ENCODE measurements at regions not wholly inside any gene's neighbourhood (a gene's known extent, or its start where the extent isn't known, plus 50 kb on each side); places are given as distances from the start of the nearest gene placed in this dataset.
"Not testable (repeated sequence)": the region's sequence is repeated elsewhere in the genome, so short reads cannot be mapped to it uniquely, and the experiment has no call there.

DNA sequence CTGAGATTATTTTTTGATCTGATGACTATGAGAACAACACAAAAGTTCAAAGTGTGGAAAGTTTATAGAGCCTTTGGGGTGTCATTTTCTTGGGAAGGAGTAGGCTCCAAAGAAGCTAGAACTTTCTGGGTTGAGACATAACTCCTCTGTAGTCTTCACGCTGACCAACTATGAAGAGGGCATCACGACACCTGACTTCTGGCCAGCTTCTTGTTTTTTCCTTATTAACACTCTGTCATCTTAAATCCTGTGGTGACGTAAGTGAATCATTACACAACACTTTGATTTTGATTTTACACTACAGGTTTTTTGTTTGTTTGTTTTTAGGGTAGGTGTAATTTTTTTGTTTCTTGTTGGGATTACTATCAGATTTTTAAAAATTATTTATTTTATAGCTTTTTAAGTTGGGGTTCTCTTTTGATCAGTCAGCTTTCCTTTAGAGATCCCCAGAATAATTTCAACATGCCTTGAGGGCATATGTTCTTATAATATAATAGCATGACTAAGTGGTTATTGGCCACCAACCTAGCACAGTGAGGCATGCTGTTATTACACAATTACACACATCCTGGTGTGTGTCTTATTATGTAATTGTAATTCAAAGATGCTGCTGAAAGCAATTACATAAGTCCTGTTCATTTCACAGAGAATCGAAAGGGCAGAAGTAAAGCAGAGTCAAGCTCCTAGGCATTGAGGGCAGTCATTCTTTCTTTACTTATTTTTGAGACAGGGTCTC lies 281.6 kb upstream of the NOTCH2NLA start:
- not testable (repeated sequence) for DNase-seq (ENCODE audit: low read depth)

DNA sequence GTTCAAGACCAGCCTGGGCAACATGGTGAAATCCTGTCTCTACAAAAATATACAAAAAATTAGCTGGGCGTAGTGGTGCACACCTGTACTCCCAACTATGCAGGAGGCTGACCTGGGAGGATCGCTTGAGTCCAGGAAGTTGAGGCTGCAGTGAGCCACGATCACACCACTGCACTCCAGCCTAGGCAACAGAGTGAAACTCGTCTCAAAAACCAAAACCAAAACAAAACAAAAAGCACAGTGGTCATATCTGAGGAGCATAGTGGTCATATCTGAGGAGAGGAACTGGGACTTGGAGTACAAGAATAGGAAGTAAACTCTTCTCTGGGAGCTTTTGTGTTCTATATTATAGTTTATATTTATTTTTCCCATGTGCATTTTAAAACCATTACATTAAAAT lies 275.3 kb upstream of the NOTCH2NLA start:
- not testable (repeated sequence) for DNase-seq (ENCODE audit: low read depth)

DNA sequence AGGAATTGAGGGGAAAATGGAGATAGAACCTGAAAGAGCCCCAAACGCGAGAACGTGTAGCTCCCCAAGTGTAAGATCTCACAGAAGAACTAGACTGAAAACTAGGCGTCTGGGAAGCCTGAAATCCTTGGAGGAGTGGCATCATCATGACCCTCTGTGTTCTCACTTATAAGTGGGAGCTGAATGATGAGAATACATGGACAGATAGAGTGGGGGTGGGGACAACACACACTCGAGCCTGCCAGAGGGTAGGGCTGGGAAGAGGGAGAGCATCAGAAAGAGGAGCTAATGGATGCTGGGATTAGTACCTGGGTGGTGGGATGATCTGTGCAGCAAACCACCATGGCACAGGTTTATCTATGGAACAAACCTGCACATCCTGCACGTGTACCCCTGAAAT lies 258.7 kb upstream of the NOTCH2NLA start:
- not testable (repeated sequence) for DNase-seq (ENCODE audit: low read depth)

DNA sequence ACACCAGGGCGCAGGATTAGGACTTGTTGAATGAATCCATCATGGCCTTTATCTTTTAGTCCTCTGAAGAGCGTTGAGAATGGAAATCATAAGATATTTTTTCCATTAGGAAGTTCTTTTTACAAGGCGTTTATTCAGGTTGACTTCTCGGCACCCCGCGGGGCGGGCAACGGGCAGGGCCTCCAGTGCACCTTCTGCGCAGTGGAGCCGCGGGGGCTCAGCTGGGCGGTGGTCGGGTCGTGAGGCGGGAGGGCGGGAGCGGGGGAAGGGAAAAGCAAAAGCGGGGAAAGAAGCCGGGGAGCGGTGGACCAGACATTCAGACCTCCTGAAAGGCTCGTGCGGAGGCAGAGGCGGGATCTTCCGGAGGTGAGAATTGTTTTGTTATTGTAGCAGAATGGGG lies 258.3 kb upstream of the NOTCH2NLA start:
- DNase-seq (ENCODE audit: low read depth) = not testable (repeated sequence)

DNA sequence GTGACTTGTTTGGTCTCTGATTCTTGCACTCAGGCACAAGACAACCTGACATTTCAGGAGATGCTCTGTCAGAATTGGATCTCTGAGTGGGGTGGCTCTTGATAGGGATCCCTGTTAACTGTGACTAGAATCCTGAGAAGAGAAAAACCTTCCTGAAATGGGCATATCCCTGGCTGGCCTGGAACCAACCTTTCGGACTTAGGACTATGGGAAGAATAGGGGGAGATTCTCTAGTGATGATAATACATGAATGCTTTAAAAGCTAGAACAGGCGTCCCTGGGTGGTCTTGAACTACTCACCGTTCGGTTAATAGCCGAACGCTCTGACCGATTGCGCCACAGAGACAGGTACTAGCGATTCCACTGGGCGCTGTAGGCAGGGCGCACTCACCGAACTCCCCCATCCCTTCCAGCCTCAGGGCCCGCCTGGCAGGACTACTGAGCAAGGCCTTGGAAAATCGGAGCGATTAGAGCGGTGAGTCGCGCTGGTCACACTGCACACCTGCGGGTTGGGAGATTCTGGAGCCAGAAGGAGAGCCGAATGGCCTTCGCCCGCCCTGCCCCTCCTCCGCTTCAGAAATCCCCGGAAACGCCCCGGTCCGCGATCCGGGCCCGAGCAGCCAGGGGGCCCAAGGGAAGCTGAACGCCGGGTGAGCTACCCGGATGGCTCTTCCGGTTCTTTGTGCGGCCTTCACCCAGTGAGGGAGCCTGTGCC lies 257.6 kb upstream of the NOTCH2NLA start:
- not testable (repeated sequence) for DNase-seq (ENCODE audit: low read depth)

DNA sequence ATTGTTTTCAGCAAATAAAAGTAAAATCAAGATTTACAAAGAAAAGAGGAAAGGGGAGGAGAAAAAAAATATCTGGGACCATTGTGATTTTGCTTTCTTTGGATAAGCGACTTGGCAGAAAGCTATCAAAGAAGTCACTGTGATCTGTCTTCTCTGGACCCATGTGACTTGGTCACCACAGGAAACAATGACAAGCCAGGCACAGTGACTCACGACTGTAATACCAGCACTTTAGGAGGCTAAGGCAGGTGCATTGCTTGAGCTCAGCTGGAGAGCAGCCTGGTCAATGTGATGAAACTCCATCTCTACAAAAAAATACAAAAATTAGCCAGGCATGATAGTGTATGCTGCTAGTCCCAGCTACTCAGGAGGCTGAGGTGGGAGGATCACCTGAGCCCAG lies 255.4 kb upstream of the NOTCH2NLA start:
- DNase-seq (ENCODE audit: low read depth) = not testable (repeated sequence)

DNA sequence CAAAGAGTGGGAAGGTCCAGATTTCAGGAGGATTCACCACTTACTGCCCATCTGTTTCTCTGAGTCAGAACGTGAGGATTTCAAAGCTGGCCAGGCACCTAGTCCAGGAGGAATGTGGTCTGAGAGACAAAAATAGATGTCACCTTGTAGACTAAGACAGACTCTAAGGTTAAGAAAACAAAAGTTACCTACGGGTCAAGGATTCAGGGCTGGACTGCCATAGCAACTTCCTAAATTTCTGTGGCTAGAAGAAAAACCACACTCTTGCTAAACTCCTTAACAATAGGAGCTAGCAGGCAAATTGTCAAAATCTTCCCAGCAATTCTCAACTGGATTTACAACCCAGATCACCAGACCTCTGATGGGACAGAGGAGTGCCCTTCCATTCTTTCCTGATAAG lies 250.4 kb upstream of the NOTCH2NLA start:
- DNase-seq (ENCODE audit: low read depth) = not testable (repeated sequence)

DNA sequence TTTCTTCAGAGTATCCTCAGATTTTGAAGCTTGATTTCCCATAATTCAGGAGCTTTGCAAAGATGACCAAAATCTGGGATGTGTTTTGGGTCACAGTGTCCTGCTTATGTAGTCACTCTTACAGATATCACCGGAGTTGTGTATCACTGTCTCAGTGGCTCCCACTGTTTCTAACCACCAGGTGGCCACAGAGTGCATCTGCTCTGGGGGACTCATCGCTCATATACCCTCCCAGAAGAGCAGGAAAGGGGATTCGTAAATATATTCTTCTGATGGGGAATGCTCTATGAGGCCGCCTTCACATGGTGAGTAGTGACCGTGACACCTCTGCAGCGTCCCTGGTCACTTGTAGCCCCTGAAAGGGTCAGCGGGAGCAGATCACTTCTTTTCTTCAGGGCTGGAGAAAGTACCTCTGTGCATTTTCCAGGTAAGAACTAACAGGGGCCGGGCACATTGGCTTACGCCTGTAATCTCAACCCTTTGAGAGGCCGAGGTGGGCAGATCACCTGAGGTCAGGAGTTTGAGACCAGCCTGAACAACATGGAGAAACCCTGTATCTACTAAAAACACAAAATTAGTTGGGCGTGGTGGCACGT lies 249.4 kb upstream of the NOTCH2NLA start:
- DNase-seq (ENCODE audit: low read depth) = peak; percentile 23

DNA sequence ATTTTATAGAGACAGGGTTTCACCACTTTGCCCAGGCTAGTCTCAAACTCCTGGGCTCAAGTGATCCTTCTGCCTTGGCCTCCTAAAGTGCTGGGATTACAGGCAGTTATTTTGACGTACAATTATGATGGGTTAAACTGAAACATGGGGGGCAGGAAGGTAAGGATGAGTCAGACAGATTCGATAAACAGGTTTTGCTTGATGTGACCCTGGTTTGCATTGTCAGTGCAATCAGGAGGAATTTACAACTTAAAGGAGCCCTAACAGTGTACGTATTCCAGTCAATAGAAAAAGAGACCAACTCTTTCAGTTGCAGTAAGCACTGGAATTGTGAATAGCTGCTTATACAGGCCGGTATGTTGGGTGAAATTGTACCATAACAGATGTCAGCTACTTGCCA lies 246.3 kb upstream of the NOTCH2NLA start:
- DNase-seq (ENCODE audit: low read depth) = not testable (repeated sequence)

DNA sequence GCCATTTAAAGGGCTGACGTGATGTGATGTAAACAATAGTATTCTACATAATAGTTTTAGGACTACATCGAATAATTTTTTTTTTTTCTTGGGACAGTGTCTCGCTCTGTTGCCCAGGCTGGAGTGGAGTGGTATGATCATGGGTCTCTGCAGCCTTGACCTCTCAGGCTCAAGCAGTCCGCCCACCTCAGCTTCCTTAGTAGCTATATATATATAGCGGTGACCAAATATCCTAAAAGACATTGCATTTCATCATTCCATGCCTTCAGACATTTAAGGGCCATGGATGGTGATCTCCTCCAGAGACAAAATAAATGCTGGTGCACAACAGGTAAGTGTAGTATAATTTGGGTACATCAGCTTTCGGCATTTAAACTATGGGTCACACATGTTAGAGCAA lies 245.4 kb upstream of the NOTCH2NLA start:
- DNase-seq (ENCODE audit: low read depth) = not testable (repeated sequence)

DNA sequence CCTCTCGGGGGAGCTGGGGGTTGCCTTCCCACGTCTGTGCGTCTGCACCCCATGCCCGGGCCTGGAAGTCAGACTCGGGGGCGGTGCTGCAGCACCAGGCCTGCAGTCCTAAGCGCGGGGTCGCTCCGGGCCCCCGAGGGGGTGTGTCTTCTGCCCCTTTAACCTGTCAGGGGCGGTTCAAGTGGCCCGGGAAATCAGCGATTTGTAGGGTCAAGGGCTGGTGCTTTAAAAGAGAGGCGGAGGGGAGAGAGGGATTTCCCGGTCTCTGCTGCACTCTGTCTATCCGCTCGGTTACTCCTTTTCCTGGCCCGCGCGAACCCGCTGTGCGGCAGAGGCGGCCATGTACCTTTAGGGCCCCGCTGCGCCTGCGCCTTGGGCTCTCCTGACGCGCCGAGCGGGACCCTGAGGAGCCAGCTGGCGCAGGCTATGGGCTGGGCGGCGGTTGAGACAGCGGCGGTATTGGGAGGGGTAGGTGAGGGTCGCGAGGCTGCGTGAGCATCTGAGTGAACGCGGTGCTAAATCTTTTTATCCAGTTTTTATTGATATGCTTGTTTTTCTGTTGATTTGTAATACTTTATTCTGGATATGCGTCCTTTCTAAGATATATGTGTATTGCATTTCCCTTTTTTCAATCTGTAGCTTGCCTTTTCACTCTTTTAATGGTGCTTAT lies 243.5 kb upstream of the NOTCH2NLA start:
- DNase-seq (ENCODE audit: low read depth) = peak; percentile 80

DNA sequence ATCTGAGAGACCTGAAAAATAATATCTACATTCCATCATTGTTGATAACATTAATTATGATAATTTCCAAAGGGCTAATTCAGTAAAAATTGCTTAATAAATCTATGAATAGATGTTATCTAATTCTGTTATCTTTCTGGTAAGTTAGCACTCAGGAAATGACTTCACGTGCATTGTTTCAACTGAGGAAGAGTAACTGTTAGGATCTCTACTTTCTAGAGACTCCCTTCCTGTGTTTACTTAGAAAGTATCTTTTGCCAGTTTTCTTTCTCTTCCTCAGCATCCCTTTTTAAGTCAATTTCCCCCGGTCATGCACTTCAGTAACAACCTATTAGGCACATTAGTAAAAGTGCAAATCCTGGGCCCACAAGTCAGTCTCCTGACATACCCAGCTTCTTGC lies 231.1 kb upstream of the NOTCH2NLA start:
- DNase-seq (ENCODE audit: low read depth) = not testable (repeated sequence)

DNA sequence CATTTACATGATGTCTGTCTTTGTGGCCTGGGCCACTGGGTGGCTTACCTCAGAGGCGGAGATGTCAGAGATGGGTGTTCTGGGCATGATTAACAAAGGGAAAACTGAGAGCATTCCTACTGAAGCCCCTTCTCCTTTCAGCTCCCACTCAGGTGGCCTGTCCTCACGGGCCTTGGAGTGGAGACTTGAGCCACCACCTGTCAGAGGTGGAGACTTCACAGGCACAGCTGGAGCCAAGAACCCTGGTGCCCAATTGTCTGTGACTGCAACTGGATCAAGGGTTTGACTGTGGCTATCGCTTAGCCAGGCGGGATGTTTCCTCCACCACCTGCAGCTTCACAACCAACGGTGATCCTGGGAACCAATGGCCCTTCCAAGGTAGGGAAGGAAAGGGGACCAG lies 230.5 kb upstream of the NOTCH2NLA start:
- not testable (repeated sequence) for DNase-seq (ENCODE audit: low read depth)

DNA sequence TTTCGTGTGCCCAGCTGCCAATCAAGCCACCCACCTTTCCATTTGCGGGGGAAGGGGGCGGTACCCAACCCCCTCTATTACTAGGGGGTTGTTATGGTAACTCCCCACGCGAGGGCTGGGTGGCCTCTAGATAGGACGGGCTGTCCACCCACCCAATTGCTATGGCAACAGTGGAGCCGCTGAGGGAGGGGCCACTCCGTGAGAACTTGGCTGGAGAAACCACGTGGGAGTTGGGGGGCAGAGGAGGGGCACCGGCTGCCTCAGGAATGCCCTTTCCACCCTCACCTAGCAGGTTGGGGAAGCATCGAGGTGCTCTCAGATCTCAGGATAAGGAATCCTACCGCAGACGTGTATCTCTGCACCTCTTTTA lies 220.0 kb upstream of the NOTCH2NLA start:
- DNase-seq (ENCODE audit: low read depth) = not testable (repeated sequence)

DNA sequence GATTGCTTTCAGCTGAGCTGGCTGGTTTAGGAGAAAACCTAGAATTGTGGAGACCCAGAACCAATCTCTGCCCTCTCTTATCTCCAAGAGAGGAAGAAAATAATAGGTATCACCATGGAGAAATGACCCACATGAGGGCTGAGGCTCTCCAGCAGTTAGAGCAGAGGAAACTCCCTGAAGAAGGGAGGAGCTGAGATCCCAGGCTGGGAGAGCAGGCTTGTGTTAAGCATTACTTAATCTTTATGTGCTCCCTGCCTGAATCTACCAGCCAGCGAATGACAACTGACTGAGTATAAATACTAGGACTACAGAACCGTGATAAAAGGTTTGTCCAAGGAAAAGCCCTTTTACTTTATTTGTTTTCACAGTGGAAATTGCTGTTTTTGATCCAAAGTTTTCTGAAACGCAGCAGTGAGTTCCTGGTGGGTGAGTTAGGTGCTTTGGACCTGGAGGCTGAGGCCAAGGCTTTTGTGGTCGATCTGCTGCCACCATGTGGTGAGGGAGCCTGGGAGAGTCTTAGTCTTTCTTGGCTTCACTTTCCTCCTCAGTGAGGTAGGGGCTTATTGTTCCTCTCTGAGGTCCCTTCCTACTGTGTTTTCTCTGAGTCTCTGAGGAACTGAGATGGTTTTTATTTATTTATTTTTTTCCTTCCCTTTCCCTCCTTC lies 219.5 kb upstream of the NOTCH2NLA start:
- DNase-seq (ENCODE audit: low read depth) = not testable (repeated sequence)

DNA sequence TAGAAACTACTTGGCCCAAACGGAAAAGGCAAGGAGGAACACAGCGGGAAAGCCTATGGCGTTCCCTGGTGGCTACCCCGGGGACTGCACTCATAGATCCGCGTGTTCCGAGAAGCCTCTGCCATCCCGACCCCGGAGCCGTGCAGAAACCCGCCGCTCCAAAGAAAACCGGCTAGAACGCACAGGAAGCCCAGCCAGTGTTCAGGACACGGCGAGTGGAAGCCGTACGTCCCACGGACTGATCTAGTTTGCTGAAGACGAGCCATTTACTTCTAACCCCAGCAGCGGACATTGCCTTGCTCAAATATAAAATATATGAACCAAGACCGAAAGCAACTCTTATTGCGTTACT lies 215.0 kb upstream of the NOTCH2NLA start:
- DNase-seq (ENCODE audit: low read depth) = peak; percentile 9

DNA sequence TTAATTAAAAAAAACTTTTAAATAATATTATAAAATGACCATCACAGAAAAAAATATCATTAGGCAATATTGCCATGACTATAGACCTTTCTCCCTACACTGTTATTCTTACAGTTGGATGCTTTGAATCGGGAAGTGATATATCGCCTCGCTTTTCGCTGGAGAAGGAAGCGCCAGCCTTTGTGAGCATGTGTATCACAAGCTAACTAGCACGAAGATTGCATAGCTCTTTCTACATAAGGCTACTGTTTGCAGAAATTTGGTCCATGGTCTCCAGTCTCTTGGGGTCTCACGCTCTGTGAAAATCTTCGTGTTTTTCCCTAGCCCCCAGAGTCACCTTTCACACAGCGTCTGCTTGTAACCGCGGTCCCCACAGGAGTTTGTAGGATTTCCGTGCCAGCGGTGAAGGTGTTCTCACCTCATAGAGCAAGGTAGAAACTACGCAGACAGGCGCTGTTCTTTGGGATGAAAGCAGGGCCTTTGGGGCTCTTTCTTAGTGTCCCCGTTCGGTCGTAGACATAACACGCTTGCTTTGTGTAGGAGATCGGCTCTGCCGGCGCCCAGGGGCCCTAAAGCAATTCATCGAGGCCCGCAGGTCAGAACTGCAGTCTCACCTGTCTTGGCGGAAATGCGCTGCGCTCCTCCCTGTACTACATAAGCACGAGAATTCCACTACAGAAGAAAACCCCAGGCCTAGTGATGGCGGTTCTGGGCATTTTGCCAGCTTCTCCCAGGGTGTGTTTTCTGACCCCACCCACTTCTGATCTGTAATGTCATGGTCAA lies 214.5 kb upstream of the NOTCH2NLA start:
- DNase-seq (ENCODE audit: low read depth) = not testable (repeated sequence)

DNA sequence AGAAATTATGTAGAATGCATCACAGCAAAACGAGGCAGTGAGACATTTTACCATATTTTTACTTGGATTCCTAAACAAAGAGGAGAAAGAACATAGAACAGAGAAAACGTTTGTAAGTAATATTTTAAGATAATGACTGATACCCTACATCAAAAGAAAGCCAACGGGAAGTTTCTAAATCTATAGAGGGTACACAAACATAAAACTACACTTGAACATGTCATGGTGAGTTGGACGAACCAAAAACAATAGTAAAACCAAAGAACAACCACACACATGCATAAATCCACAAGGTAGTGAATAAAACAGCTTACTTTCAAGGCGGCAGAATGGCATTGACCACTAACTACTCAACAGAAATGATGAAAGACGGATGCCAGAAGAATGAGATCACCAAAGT lies 209.7 kb upstream of the NOTCH2NLA start:
- DNase-seq (ENCODE audit: low read depth) = peak; percentile 28

DNA sequence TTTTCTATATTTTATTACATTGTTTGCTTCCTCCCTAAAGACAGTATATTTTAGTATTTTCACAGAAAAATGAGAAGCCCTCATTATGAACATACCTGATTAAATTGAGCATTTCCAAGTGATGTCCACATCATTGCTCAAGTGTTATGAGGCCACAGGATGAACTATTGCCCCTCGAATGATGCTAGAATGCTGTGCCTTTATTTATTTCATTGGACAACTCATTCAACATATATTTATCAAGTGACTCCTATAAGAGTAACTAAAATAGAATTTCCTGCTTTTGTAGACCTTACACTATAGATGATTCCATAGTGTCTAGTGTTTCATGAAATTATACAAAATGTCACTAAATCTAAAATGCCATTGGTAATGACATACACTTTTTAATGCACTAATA lies 187.8 kb upstream of the NOTCH2NLA start:
- DNase-seq (ENCODE audit: low read depth) = not testable (repeated sequence)

DNA sequence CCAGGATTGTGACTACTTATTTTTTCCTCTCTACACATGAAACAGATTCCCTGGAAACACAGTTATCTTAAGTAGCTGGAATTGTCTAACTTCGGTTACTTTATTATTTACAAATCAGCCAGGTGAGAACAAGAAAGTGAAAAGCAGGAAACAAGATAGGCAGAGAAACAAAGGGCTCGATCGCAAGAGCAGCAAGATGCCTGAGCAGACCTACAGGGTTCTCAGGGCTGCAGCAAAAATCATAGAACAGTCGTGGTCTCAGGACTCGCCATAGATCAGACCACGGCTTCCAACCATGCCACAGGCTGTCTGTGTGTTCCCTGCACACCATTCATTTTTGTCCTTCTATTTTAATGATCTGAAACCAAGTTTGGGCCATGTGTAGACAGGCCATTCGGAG lies 186.2 kb upstream of the NOTCH2NLA start:
- not testable (repeated sequence) for DNase-seq (ENCODE audit: low read depth)

DNA sequence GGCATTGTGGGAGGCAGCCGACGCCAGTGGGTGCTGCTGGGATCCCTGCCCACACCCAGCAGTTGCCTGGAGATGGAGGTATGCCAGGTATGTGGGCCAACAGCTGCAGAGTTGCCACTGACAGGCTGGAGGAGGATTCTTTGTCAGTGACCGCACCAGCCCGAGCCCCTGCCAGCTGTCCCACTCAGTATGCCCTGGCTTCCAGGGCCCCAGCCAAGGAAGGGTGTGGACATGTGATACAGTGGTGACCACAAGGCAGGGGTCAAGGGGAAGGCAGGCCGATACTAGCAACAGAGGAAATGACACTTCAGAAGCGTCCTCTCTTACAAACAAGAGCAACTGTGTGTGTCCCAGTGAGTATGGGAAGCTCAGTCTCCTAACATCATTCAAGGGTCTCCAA lies 185.1 kb upstream of the NOTCH2NLA start:
- DNase-seq (ENCODE audit: low read depth) = peak; percentile 34

Data from Daoy (cell line).